Activated CD4-positive, alpha-beta T cell treated with anti-CD3 and anti-CD28 coated beads, Interleukin-2, Interleukin-4, amounts not matched to agents 100 ng/mL and 50 ng/mL, durations not matched to agents 16 hours and 8 hours (primary cell): ENCODE measurements at regions not wholly inside any gene's neighbourhood (a gene's known extent, or its start where the extent isn't known, plus 50 kb on each side); places are given as distances from the start of the nearest gene placed in this dataset.
"Not testable (repeated sequence)": the region's sequence is repeated elsewhere in the genome, so short reads cannot be mapped to it uniquely, and the experiment has no call there.

Experiments
- DNase-seq: peaks from one replicate; pipeline ENCODE4 v3.0.0-alpha.2; 2020; ENCODE audit warnings: low spot score

GRCh38 chr12:116687888-116688287 lies 50.0 kb downstream of the SPRING1 start:
- DNase-seq = peak; percentile 23

DNA sequence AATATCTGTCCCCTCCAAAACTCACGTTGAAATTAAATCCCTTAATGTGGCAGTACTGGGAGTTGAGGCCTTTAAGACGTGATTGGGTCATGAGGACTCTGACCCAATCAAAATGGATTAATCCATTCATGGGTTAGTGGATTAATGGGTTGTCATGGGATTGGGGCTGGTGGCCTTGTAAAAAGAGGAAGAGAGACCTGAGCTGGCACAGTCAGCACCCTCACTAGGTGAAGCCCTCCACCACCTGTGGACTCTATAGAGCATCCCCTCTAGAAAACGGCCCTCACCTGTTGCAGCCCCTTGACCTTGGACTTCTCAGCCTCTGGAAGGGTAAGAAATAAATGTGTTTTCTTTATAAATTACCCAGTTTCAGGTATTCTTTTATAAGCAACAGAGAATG lies 53.0 kb downstream of the SPRING1 start:
- no peak for DNase-seq

GRCh38 chr12:116677202-116677661 lies 60.6 kb downstream of the SPRING1 start:
- DNase-seq = no peak

GRCh38 chr12:116675339-116676107 lies 62.3 kb downstream of the SPRING1 start:
- no peak for DNase-seq

- DNase-seq = no peak
Observed at GRCh38 chr12:116674643-116675183, 63.2 kb downstream of the SPRING1 start.

GRCh38 chr12:116673681-116674111 lies 64.2 kb downstream of the SPRING1 start:
- DNase-seq = no peak

DNA sequence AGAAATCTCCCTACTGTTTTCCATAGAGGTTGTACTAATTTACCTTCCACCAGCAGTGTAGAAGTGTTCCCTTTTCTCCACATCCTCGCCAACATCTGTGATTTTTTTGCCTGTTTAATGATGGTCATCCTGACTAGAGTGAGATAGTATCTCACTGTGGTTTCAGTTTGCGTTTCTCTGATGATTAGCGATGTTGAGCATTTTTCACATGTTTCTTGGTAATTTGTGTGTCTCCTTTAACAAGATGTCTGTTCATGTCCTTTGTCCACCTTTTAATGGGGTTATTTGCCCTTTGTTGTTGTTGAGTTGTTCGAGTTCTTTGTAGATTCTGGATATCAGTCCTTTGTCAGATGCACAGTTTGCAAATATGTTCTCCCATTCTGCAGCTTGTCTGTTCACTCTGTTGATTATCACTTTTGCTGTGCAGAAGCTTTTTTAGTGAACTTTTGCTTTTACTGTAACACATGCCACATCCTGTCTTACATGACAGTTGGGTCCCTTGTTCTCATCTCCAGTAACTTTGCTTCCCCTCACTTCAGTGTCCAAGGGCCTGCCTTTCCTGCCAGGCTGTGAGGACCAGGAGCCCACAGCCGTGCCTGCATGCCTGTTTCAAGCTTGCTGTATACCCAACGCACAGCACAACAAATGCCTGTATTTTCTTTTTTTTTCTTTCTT lies 64.9 kb downstream of the SPRING1 start:
- peak; percentile 78 for DNase-seq

GRCh38 chr12:116672010-116672409 lies 65.9 kb downstream of the SPRING1 start:
- DNase-seq = no peak

DNA sequence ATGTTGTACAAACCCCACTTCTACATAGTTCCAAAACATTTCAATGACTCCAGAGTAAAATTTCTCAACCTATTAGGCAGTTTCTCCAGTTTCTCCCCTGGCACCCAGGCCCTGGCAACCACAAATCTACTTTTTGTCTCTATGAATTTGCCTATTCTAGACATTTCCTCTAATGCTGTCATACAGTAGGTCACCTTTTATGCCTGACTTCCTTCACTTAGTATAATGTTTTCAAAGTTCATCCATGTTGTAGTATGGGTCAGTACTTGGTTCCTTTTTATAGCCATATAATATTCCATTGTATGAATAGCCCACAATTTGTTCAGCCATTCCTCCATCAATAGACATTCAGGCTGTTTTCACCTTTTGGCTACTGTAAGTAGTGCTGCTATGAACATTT lies 67.0 kb downstream of the SPRING1 start:
- DNase-seq = no peak

GRCh38 chr12:116667752-116668151 lies 70.1 kb downstream of the SPRING1 start:
- no peak for DNase-seq

GRCh38 chr12:116666829-116667228 lies 71.0 kb downstream of the SPRING1 start:
- DNase-seq = not testable (repeated sequence)

DNA sequence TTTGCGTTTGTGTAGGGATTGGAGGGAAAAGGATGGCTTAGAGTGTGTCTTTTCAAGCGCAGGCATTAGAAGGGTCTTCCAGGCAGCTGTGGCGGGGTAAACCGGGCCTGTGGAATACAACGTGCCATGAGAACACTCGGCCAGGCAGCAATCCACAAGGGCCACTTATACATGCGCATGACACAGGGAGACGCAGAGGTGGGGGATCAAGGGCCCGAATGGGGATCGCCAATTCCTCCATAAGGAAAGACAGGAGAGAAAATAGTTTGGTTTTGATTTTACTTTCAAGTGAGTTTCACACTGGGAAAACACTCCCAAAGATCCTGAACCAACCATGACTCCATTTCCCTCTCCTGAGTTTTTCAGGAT lies 71.6 kb downstream of the SPRING1 start:
- DNase-seq = no peak

- DNase-seq = no peak
Observed at GRCh38 chr12:116665666-116666304, 72.1 kb downstream of the SPRING1 start.

DNA sequence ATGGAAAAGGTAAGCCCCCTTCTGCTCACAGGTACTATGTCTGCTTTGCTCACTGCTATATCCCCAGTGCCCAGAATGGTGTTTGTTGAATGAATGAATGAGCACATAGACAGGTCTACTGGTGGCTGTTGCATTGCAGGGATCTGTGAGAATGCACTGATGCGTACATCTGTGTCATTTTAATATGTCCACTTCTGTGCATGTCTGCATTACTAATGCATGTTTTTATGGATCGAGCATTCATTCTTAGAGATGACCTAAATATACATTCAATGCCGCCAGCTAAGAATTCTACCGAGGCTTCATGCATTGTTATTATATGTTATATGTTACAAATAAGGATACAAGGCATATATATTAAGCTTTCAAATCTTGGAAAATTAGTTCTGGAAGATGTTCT lies 73.8 kb downstream of the SPRING1 start:
- DNase-seq = no peak

GRCh38 chr12:116662612-116663144 lies 75.2 kb downstream of the SPRING1 start:
- no peak for DNase-seq

DNA sequence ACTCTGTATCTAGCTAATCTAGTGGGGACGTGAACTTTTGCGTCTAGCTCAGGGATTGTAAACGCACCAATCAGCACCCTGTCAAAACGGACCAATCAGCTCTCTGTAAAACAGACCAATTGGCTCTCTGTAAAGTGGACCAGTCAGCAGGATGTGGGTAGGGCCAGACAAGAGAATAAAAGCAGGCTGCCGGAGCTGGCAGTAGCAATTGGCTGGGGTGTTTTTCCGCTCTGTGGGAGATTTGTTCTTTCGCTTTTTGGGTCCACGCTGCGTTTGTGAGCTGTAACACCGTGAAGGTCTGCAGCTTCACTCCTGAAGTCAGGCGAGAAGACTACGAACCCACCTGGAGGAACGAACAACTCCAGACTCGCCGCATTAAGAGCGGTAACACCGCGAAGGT lies 76.5 kb downstream of the SPRING1 start:
- no peak for DNase-seq

- not testable (repeated sequence) for DNase-seq
Observed at GRCh38 chr12:116660740-116661139, 77.1 kb downstream of the SPRING1 start.

GRCh38 chr12:116659771-116660481 lies 77.9 kb downstream of the SPRING1 start:
- no peak for DNase-seq

GRCh38 chr12:116657921-116658495 lies 79.9 kb downstream of the SPRING1 start:
- no peak for DNase-seq

- DNase-seq = no peak
Observed at GRCh38 chr12:116656306-116656705, 81.6 kb downstream of the SPRING1 start.

- DNase-seq = no peak
Observed at GRCh38 chr12:116654226-116654743, 83.6 kb downstream of the SPRING1 start.
